Tibial artery (tissue), 4 donors: ENCODE measurements at regions not wholly inside any gene's neighbourhood (a gene's known extent, or its start where the extent isn't known, plus 50 kb on each side); places are given as distances from the start of the nearest gene placed in this dataset.

Experiments used
- DNase-seq, 2 donors: peaks; one replicate each; pipeline ENCODE4 v3.0.0-alpha.2; 2019
- H3K27ac ChIP-seq, 2 donors: fragments of 200-600 bp; sonication (generic) in 1 of 2; 1 replicate in 1 of 2; 2 replicates in 1 of 2; pipeline ENCODE4 v1.5.1; 2018 to 2019; ENCODE audit warnings: mild to moderate bottlenecking in 1 of 2
- H3K27me3 ChIP-seq, 2 donors: fragments of 200-600 bp; sonication (generic) in 1 of 2; one replicate each; pipeline versions ENCODE4 v1.5.1 to v1.6.0; 2016 to 2019
- H3K36me3 ChIP-seq, 3 donors: fragments of 200-600 bp; sonication (generic) in 2 of 3; one replicate each; pipeline ENCODE4 v1.5.1; 2016 to 2019; ENCODE audit warnings: mild to moderate bottlenecking in 2 of 3
- H3K4me1 ChIP-seq, 4 donors: fragments of 200-600 bp; sonication (generic) in 2 of 4; 1 replicate in 3 of 4; 2 replicates in 1 of 4; pipeline ENCODE4 v1.5.1; 2016 to 2019
- H3K4me3 ChIP-seq, 2 donors: fragments of 200-600 bp; sonication (generic) in 1 of 2; 1 replicate in 1 of 2; 2 replicates in 1 of 2; pipeline ENCODE4 v1.5.1; 2018 to 2019; ENCODE audit warnings: mild to moderate bottlenecking in 2 of 2
- H3K9me3 ChIP-seq, 3 donors: fragments of 200-600 bp; sonication (generic) in 1 of 3; one replicate each; pipeline ENCODE4 v1.5.1; 2016 to 2019
- CTCF ChIP-seq, 2 experiments: fragments of 200-600 bp in 1 of 2; fragments of 450-650 bp in 1 of 2; IDR thresholded peaks; one replicate each; pipeline ENCODE4 v1.5.1; 2017 to 2019; ENCODE audit warnings: antibody characterized with exemption in 2 of 2, mild to moderate bottlenecking in 1 of 2, moderate library complexity in 1 of 2
- intact Hi-C: fragments of 100-400 bp; cut with DNase I; formaldehyde crosslinking; loops from one replicate; pipeline ENCODE4 v1.15.0; 2023; ENCODE audit warnings: low total_unique reads

DNA sequence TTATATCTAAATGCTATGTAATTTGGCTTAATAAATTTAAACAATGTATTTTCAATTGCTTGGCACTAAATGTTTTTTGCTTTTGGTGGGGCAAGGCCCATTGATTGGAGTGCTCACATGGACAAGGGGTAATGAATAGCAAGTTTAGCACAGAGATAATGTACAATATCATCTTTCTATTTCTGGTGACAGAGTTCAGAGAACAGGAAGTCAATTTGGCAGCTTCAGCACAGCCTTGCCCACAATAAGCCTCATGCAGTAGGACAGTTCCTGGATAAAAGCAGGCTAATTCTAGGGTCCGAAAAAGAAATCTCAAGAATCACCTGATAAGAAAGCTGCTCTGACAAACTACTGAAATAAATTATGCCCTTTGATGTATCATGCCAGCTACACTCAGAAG lies 443.9 kb upstream of the FSHR start:
- Histone ChIP-seq H3K4me1 (no peaks in the 10 kb centered on the region), H3K27me3 (no peaks in the 10 kb centered on the region), H3K9me3 (no peaks in the 10 kb centered on the region), H3K36me3 (no peaks in the 10 kb centered on the region), H3K27ac (no peak overlapping the region), H3K4me3 (no peak overlapping the region)
- intact Hi-C loops = no loop called here
- TF ChIP-seq CTCF (IDR thresholded peaks at IDR 0.05) = no peak
- no peak for DNase-seq

DNA sequence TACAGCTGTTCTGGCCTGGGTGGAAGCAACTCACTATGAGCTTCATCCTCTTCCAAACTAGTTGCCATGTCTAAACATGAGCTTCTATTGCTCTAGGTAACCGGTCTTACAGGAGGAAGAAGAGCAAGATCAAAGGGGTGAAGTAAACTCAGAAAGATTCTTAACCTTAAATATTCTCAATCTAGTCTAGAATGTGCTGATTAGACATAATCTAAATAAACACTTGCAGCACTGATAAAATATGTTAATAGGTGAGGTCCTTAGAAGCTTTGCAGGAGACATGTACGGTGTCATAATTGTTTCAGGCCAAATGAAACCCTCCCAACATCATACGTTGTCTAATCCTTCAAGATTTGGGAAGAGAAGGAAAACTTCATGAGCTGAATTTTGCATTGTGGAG lies 431.6 kb upstream of the FSHR start:
- no peaks in the 10 kb centered on the region for H3K27me3 ChIP-seq
- DNase-seq = no peak
- no peaks in the 10 kb centered on the region for H3K9me3 ChIP-seq
- H3K36me3 ChIP-seq = no peaks in the 10 kb centered on the region
- intact Hi-C loops = no loop called here
- H3K4me3 ChIP-seq = no peak overlapping the region
- H3K4me1 ChIP-seq = no peaks in the 10 kb centered on the region
- H3K27ac ChIP-seq = no peak overlapping the region
- no peak for TF ChIP-seq CTCF (IDR thresholded peaks at IDR 0.05)

DNA sequence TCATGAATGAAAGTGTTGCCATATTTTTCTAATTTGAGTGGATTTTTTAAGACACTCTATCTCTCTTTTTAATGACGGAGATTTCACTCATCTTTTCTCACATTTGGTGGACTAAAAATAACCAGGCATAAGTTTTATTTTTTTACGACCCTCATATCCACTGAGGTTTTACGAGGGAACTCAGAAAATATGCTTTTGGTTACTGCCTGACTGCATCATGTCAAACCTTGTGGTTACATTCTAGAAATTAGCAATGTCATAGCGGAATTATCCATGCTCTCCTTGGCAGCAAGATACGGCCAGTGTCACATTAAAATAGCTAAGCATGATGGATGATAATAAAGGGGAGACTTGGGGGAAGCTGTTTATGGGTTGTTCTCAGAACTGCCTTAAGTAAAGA lies 428.6 kb upstream of the FSHR start:
- Histone ChIP-seq H3K4me3 (no peak overlapping the region), H3K9me3 (no peaks in the 10 kb centered on the region), H3K4me1 (no peaks in the 10 kb centered on the region), H3K27ac (no peak overlapping the region), H3K36me3 (no peaks in the 10 kb centered on the region), H3K27me3 (no peaks in the 10 kb centered on the region)
- DNase-seq = no peak
- no peak for TF ChIP-seq CTCF (IDR thresholded peaks at IDR 0.05)
- intact Hi-C loops = no loop called here

GRCh38 chr2:49577041-49577440 lies 422.7 kb upstream of the FSHR start:
- H3K27ac ChIP-seq = no peak overlapping the region
- no peaks in the 10 kb centered on the region for H3K36me3 ChIP-seq
- no peaks in the 10 kb centered on the region for H3K27me3 ChIP-seq
- DNase-seq = no peak
- no peak for TF ChIP-seq CTCF (IDR thresholded peaks at IDR 0.05)
- H3K4me3 ChIP-seq = no peak overlapping the region
- intact Hi-C loops = no loop called here
- H3K4me1 ChIP-seq = no peaks in the 10 kb centered on the region
- no peaks in the 10 kb centered on the region for H3K9me3 ChIP-seq

DNA sequence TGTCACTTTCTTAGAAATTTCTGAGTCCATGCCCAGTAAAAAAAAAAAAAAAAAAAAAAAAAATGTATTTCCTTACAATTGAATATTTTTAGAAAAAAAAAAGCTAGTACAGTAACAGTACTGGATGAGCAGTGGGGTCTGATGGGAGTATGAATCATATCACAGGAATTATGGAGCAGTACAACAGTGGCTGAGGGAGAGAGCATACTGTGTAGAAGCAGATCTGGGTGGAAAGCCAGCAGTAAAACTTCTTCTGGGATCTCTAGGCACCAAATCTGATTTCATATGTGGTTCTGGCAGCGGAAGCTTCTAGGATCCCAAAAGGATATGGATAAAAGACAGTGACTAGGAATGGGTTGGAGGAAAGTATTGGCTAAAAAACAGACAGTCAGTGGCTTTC lies 414.9 kb upstream of the FSHR start:
- intact Hi-C loops = no loop called here
- no peak for DNase-seq

More for the DNA sequence above, 414.9 kb upstream of the FSHR start:
- Histone ChIP-seq H3K27ac (no peak overlapping the region), H3K4me1 (no peaks in the 10 kb centered on the region), H3K27me3 (no peaks in the 10 kb centered on the region), H3K36me3 (no peaks in the 10 kb centered on the region), H3K4me3 (no peak overlapping the region), H3K9me3 (no peaks in the 10 kb centered on the region)
- no peak for TF ChIP-seq CTCF (IDR thresholded peaks at IDR 0.05)
